Astrocyte (in vitro differentiated cells and primary cell): ENCODE measurements at regions not wholly inside any gene's neighbourhood (a gene's known extent, or its start where the extent isn't known, plus 50 kb on each side); places are given as distances from the start of the nearest gene placed in this dataset.

Experiments
- DNase-seq: peaks from one replicate; pipeline ENCODE4 v3.0.0-alpha.2; 2010; ENCODE audit warnings: low read depth
- FAIRE-seq: peaks from 2 replicates; lab custom pipeline; 2011; peaks lifted over from hg19 to GRCh38; lab: Jason Lieb, UNC
- H2AFZ ChIP-seq: 2 replicates; pipeline ENCODE4 v1.6.0; 2012; ENCODE audit warnings: low read depth, low read length, inconsistent platforms
- H3K27ac ChIP-seq: 2 replicates; pipeline ENCODE4 v1.5.1; 2011; ENCODE audit warnings: low read depth, low read length, inconsistent platforms
- H3K27me3 ChIP-seq: 2 replicates; pipeline ENCODE4 v1.6.0; 2011; ENCODE audit warnings: low read length, inconsistent platforms; ENCODE audit not compliant: insufficient read depth
- H3K36me3 ChIP-seq: 2 replicates; pipeline ENCODE4 v1.5.1; 2011; ENCODE audit warnings: low read length, inconsistent platforms; ENCODE audit not compliant: insufficient read depth
- H3K4me1 ChIP-seq: 2 replicates; pipeline ENCODE4 v1.5.1; 2011; ENCODE audit warnings: low read length, inconsistent platforms; ENCODE audit not compliant: insufficient read depth
- H3K4me2 ChIP-seq: 2 replicates; pipeline ENCODE4 v1.6.0; 2012; ENCODE audit warnings: low read length, inconsistent platforms
- H3K4me3 ChIP-seq: 2 replicates; pipeline ENCODE4 v1.5.1; 2011; ENCODE audit warnings: low read depth, mild to moderate bottlenecking, low read length, inconsistent platforms; ENCODE audit not compliant: insufficient read depth
- H3K79me2 ChIP-seq: 2 replicates; pipeline ENCODE4 v1.6.0; 2012; ENCODE audit warnings: mild to moderate bottlenecking, low read length, inconsistent platforms; ENCODE audit not compliant: insufficient read depth
- H3K9ac ChIP-seq: 2 replicates; pipeline ENCODE4 v1.6.0; 2012; ENCODE audit warnings: mild to moderate bottlenecking, low read length, inconsistent platforms
- H3K9me3 ChIP-seq: 2 replicates; pipeline ENCODE4 v1.5.1; 2012; ENCODE audit warnings: low read depth, mild to moderate bottlenecking, low read length, inconsistent platforms; ENCODE audit not compliant: insufficient read depth
- H4K20me1 ChIP-seq: 2 replicates; pipeline ENCODE4 v1.6.0; 2012; ENCODE audit warnings: low read length, inconsistent platforms; ENCODE audit not compliant: insufficient read depth
- H3K27ac Mint-ChIP-seq: one replicate; pipeline ENCODE4 v1.8.0; 2021; ENCODE audit warnings: mild to moderate bottlenecking, mixed read lengths; ENCODE audit not compliant: unreplicated experiment
- H3K27me3 Mint-ChIP-seq: one replicate; pipeline ENCODE4 v1.8.0; 2021; ENCODE audit warnings: low read depth, mixed read lengths; ENCODE audit not compliant: unreplicated experiment
- H3K36me3 Mint-ChIP-seq: one replicate; pipeline ENCODE4 v1.8.0; 2021; ENCODE audit warnings: low read depth, mixed read lengths; ENCODE audit not compliant: unreplicated experiment
- H3K4me1 Mint-ChIP-seq: one replicate; pipeline ENCODE4 v1.8.0; 2021; ENCODE audit warnings: low read depth, mixed read lengths; ENCODE audit not compliant: unreplicated experiment
- H3K4me3 Mint-ChIP-seq: one replicate; pipeline ENCODE4 v1.8.0; 2021; ENCODE audit warnings: mild to moderate bottlenecking, moderate library complexity, mixed read lengths; ENCODE audit not compliant: unreplicated experiment
- H3K9me3 Mint-ChIP-seq: one replicate; pipeline ENCODE4 v1.8.0; 2021; ENCODE audit warnings: mild to moderate bottlenecking, mixed read lengths; ENCODE audit not compliant: unreplicated experiment
- CTCF ChIP-seq: IDR thresholded peaks from 2 replicates; pipeline ENCODE4 v1.5.1; 2011; ENCODE audit warnings: low read depth, mild to moderate bottlenecking, inconsistent platforms, low read length, moderate library complexity; ENCODE audit not compliant: insufficient read depth
- EZH2 ChIP-seq: IDR thresholded peaks from 2 replicates; pipeline ENCODE4 v1.6.1; 2012; ENCODE audit warnings: mild to moderate bottlenecking, low read length, inconsistent platforms; ENCODE audit not compliant: insufficient read depth

- H3K27ac Mint-ChIP-seq, result no peak overlapping the region
- H3K36me3 Mint-ChIP-seq, result no peaks in the 10 kb centered on the region
- Histone ChIP-seq H3K4me1 (no peaks in the 10 kb centered on the region), H3K27ac (no peak overlapping the region), H3K36me3 (no peaks in the 10 kb centered on the region), H2AFZ (no peak overlapping the region), H3K9ac (no peak overlapping the region), H3K4me2 (no peak overlapping the region), H4K20me1 (no peaks in the 10 kb centered on the region), H3K79me2 (no peaks in the 10 kb centered on the region), H3K27me3 (no peaks in the 10 kb centered on the region), H3K9me3 (peaks cover 3% of the 10 kb centered on the region), H3K4me3 (no peak overlapping the region)
- DNase-seq (peak; percentile 20), FAIRE-seq (peak; percentile 72)
- peaks cover 36% of the 10 kb centered on the region for H3K27me3 Mint-ChIP-seq
- H3K9me3 Mint-ChIP-seq, result peaks cover 9% of the 10 kb centered on the region
- H3K4me1 Mint-ChIP-seq, result peaks cover 5% of the 10 kb centered on the region
- TF ChIP-seq EZH2, result no peak
- no peak for TF ChIP-seq CTCF
- H3K4me3 Mint-ChIP-seq, result no peak overlapping the region
Observed at GRCh38 chr12:114167431-114167830, 201.3 kb upstream of the RBM19 start.

- H3K27me3 Mint-ChIP-seq, result peaks cover 34% of the 10 kb centered on the region
- H3K36me3 Mint-ChIP-seq, result no peaks in the 10 kb centered on the region
- TF ChIP-seq CTCF, result peak; percentile 30
- no peak for TF ChIP-seq EZH2
- H3K9me3 Mint-ChIP-seq, result peaks cover 6% of the 10 kb centered on the region
- Histone ChIP-seq H4K20me1 (no peaks in the 10 kb centered on the region), H3K36me3 (no peaks in the 10 kb centered on the region), H3K9ac (no peak overlapping the region), H3K9me3 (peaks cover 3% of the 10 kb centered on the region), H3K4me3 (no peak overlapping the region), H3K79me2 (no peaks in the 10 kb centered on the region), H3K4me1 (no peaks in the 10 kb centered on the region), H3K27ac (no peak overlapping the region), H2AFZ (no peak overlapping the region), H3K27me3 (no peaks in the 10 kb centered on the region), H3K4me2 (no peak overlapping the region)
- no peak overlapping the region for H3K27ac Mint-ChIP-seq
- FAIRE-seq (no peak), DNase-seq (peak; percentile 9)
- H3K4me1 Mint-ChIP-seq, result peaks cover 5% of the 10 kb centered on the region
- no peak overlapping the region for H3K4me3 Mint-ChIP-seq
Observed at GRCh38 chr12:114166362-114166761, 200.2 kb upstream of the RBM19 start.

GRCh38 chr12:114165921-114166320, 199.8 kb upstream of the RBM19 start:
- Histone ChIP-seq H3K27ac (no peak overlapping the region), H4K20me1 (no peaks in the 10 kb centered on the region), H3K79me2 (no peaks in the 10 kb centered on the region), H3K9ac (no peak overlapping the region), H3K27me3 (no peaks in the 10 kb centered on the region), H2AFZ (no peak overlapping the region), H3K4me1 (no peaks in the 10 kb centered on the region), H3K4me2 (no peak overlapping the region), H3K36me3 (no peaks in the 10 kb centered on the region), H3K9me3 (peaks cover under 1% of the 10 kb centered on the region), H3K4me3 (no peak overlapping the region)
- Mint-ChIP-seq H3K4me3 (no peak overlapping the region), H3K27ac (no peak overlapping the region), H3K36me3 (no peaks in the 10 kb centered on the region), H3K9me3 (peaks cover 6% of the 10 kb centered on the region), H3K27me3 (peaks cover 33% of the 10 kb centered on the region), H3K4me1 (peaks cover 5% of the 10 kb centered on the region)
- no peak for DNase-seq
- TF ChIP-seq CTCF (no peak), EZH2 (no peak)
- FAIRE-seq, result no peak
